HG02852 (cell line): ENCODE measurements at regions not wholly inside any gene's neighbourhood (a gene's known extent, or its start where the extent isn't known, plus 50 kb on each side); places are given as distances from the start of the nearest gene placed in this dataset.
"Not testable (repeated sequence)": the region's sequence is repeated elsewhere in the genome, so short reads cannot be mapped to it uniquely, and the experiment has no call there.

Source experiments
- ATAC-seq: cut with Tn5 transposase; IDR thresholded peaks from one replicate; pipeline ENCODE4 v1.9.1; 2021; ENCODE audit warnings: mild to moderate bottlenecking, moderate library complexity; ENCODE audit not compliant: unreplicated experiment

GRCh38 chr1:120609834-120610233 is 113.9 kb upstream of the NBPF26 start:
- not testable (repeated sequence) for ATAC-seq

- not testable (repeated sequence) for ATAC-seq
Observed at GRCh38 chr1:120614931-120615639, 108.7 kb upstream of the NBPF26 start.

DNA sequence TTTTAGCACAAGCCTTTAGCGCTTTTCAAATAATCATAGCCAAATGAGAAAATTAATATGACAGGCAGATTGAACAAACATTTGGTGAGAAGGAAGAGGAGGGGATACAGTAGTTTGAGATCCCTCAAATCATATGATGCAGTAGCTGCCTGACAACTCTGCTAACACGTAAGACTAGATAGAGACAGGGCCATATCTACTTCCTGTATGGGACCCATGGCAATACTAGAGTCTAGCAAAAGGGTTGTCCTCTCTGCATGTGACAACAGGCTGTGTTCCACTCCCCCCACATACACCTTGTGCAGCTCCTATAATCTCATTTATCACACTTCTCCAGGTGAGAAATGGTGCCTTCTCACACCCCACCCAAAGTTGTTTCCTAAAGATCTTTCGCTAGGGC is 106.3 kb upstream of the NBPF26 start:
- not testable (repeated sequence) for ATAC-seq

DNA sequence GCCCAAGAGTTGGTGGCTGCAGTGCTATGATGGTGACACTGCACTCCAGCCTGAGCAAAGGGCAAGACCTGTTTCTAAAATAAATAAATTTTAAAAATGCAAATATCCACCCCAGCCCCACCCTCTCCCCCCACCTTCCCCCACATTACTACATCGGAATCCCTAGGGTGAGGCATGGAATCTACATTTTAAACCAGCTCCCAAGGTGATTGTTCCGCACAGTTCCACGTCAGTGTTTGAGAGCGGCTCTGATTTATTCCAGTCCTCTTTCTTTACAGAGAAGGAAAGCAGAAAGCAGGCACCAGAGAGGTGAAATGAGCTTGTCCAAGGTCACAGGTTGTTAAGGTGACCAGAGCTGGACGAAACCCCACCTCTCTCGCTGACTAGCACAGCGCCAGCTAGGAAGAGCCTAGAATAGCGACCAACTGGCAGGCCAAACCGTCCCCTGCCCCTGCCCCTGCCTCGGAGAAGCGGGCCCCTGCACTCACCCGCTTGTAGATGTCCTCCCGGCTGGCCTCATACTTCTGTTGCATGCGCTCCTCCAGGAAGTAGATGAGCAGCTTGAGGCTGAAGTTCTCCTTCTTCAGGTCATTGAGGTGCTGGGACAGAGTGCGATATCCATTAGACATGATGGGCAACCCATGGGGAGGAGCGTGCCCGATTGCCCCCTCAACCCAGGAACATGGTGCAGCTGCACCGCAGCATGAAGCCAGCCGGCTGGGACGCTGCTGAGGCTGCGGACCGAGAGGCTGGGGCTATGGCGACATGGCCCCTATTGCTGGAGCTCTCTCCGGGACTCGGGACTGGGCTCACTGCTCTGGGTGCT is 103.7 kb upstream of the NBPF26 start:
- not testable (repeated sequence) for ATAC-seq

GRCh38 chr1:120620693-120620969 is 103.1 kb upstream of the NBPF26 start:
- not testable (repeated sequence) for ATAC-seq

DNA sequence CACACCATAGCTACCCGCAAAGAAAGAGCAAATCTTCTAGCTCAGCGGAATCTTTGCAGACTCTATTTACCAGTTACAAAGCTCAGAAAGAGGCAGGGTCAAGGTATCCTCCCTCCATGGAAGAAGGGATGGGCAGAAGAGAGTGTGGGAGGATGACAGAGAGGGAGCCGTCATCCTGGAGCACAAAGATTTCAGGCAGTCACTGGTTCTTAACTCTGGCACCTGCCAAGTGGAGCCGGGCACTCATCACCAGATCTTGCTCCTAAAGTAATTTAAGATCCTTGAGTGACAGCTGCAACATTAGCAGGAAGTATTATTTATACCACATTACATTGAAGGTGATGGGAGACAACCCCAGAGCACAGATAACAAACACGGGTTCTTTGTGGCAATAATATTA is 102.5 kb upstream of the NBPF26 start:
- ATAC-seq: not testable (repeated sequence)

DNA sequence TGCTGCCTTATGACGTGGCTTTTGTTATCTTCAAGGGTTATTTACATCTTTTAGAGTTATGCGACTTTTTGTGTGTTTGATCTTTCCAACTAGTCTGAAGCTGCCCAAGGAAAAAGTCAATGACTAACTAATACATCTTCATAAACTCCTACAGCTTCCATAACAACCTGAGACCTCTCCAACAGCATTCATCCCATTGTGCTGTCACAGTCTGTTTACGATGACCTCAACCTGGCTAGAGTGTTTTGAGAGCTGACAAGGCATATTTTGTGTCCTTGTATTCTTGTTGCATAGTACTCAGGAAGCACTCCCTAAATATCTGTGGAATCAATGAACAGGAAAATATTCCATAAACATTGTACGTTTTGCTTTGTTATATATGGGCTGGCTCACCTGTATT is 100.2 kb upstream of the NBPF26 start:
- not testable (repeated sequence) for ATAC-seq

DNA sequence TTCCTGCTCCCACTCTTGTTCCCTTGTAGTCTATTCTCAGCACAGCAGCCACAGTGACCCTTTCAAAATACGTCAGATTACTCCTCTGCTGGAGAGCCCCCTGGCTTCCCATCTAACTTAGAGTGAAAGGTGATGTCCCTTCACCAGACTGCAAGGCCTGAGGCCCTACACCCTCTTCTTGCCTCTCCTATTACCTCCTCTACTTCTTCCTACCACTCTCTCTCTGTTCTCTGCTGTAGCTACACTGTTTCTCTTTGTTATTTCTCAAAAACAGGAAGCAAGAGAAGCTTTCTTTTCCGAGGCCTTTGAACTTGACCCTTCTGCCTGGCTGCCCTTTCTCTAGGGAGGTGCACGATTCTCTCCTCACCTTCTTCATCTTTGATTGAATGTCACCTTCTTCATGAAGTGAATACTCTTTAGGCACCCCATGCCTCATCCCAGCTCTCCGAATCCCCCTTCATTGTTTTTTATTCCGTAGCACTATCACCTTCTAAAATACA is 99.1 kb upstream of the NBPF26 start:
- not testable (repeated sequence) for ATAC-seq

DNA sequence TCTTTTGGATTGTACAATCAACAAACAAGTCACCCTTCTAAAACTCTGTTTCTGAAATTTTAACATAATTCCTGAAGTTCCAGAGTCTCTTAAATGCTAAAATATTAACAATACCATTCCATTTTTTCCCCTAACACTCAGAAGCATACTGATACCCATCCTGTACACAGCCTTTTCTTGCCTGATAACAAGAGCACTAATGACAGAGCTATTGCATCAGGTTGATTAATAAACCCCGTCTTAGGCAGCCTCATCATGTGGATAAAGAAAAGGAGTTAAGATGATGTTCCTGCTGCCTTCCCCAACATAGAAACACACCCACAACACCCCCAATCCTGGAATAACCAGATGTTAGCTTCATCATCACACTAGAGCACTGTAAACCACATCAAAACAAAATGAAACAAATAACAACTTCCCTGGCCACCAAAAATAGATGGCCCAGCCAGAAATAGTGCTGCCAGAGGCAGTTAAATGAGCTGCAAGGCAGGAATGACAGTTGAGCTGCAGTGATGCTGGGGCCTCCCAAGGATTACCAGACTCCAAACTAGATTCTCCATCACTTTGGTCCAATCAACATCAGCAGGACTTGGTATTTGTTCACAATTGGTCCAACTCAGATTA is 93.8 kb upstream of the NBPF26 start:
- ATAC-seq: not testable (repeated sequence)

DNA sequence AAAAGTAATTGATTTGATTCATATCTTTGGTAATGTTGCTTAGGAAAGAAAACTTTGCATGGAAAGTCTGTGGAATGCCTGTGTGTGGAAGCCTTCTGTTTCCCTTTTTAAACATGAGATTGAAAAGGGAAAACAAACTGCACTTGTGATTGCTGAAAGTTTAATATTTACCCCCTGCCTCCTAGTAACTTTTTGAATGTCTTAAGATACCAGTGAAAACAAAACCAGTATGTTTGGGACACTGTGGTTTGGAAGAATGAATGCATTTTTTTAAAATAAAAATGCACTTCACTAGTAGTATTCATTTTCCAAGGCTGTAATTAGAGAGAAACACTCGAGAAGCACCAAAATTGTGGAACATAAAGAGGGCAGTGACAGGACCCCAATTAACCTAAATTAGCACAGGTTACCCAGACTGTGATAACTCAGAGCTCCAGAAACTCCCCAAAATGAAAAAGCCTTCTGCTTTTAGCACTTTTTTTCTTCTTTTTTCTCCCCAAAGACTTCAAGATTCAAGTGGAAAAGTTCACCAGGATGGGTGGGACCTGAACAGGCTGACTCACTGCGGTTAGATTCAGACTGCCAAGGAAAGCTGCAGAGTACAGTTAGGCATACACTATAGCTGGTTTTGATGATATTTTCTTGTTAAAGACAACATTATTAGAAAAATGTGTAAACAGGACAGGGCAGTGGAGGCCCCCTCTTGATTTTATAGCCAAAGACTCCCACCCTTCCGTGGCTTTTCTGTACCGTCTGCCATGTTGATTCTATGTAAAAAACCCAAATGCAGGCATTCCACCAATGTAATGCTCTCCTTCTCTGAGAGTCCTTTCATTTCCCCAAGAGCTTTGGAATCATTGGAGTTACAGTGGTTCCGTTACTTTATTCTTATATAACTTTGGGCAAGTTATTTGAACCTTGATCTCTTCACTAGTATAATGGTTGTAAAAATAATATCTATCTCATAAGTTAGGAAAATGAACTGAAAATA is 88.6 kb upstream of the NBPF26 start:
- ATAC-seq: not testable (repeated sequence)

DNA sequence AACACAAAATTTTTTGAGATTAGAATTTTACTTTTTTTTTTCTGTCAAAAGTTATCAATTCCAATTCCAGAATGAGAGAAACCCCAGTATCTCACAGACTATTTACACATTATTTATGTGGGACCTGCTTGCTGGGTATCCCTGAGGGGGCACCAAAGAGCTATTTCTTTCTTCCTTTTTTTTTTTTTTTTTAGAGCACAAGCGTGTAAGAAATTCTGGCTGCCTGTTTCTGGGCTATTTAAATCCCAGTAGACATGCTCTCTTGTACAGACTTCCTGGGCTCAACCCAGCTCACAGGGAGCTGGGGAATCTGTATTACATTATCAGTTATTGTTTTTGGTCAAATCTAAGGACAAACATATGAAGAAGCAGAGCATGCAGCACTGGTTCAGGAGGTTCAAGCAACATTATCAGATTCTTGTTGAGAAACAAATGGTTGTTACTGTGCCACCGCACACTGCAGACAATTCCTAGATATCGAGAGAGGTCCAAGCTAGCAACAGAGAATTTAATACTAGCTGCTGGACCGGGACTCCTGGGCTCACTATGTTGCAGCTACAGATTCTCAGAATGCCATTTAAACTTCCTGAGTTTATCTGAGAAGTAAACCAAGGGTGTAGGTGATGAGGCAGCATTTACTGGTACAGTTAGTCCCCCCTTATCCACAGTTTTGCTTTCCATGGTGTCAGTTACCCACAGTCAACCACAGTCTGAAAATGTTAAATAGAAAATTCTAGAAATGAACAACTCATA is 83.3 kb upstream of the NBPF26 start:
- not testable (repeated sequence) for ATAC-seq

DNA sequence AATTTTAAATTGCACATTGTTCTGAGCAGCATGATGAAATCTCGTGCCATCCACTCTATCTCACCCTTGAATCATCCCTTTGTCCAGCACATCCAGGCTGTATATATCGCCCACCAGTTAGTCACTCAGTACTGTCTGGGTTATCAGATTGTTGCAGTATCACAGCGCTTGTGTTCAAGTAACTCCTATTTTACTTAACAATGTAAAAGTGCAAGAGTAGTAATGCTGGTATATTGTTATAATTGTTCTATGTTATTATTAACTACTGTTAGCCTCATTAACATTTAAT is 82.8 kb upstream of the NBPF26 start:
- not testable (repeated sequence) for ATAC-seq

DNA sequence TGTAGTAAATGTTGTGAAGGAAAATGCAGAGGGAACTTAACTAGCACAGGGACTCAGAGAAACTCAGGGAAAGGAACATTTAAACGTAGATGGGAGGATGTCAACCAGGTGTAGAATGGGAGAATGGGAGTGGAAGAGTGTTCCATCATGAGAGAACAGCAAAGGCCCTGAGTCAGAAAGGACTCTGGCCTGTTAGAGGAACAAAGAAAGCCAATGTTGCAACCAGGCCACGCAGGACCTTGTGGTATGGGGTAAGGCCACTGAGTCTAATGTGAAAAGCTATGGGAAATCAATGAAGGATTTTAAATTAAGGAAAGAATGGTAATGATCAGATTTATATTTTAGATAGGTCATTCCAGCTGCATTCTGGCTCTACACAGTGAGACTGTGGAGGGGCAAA is 76.6 kb upstream of the NBPF26 start:
- ATAC-seq: not testable (repeated sequence)

DNA sequence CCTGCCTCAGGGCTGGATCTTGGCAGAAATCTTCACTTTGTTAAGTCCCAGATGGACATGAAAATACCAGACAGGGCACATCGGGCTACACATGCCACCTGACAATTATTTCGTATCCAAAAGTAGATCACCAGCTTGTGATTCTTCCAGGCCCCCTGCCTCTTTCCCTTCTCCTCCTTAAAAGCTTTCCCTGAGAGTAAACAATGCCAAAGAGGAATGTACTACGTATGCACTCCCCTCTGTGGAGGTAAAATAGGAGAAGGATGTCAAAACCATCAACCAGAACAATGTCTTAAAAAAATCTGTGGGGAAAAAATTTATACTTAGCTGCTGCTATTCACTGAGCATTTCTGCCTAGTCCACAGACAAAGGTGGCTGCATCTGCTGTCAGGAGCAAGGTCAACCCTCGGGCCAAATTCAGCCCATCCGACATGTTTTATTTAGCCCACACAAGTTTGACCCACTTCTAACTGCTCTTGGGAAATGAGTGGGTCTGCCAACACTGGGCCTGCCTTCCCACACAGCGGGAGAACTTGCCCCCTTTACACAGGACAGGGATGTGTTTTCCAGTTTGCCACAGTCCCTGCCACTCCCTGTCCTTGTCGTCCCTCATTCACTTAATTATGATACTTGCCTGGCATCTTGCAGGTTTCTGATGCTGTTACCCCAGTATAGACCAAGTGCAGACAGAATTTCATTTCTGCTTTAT is 74.7 kb upstream of the NBPF26 start:
- not testable (repeated sequence) for ATAC-seq

- not testable (repeated sequence) for ATAC-seq
Observed at GRCh38 chr1:120649730-120650129, 74.0 kb upstream of the NBPF26 start.

DNA sequence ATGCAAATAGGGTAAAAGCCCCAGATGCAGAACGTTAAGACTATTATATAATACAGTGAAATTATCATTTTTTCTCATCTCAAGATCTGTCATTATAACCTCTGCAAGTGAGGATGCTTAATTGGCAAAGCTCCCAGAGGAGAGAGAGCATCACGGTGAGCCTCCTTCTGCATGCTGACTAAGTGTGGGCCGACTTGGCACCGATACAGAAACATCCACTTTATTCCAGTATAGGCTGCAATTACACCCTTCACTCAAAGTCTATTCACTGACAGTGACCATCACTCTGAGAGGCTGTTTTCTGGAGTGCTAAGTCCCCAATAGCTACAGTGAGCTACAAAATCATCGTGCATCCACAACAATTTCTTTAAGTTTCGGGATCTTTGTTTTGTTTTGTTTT is 69.6 kb upstream of the NBPF26 start:
- ATAC-seq: not testable (repeated sequence)

- not testable (repeated sequence) for ATAC-seq
Observed at GRCh38 chr1:120655394-120655793, 68.4 kb upstream of the NBPF26 start.

GRCh38 chr1:120656116-120656515 is 67.6 kb upstream of the NBPF26 start:
- ATAC-seq: not testable (repeated sequence)

- ATAC-seq: not testable (repeated sequence)
Observed at GRCh38 chr1:120657804-120658203, 65.9 kb upstream of the NBPF26 start.
